ENCODE measurements at regions not wholly inside any gene's neighbourhood (a gene's known extent, or its start where the extent isn't known, plus 50 kb on each side); places are given as distances from the start of the nearest gene placed in this dataset.

GRCh38 chr6:11350294-11350693, 117.8 kb upstream of the NEDD9 start:
- FAIRE-seq, result no peak

- FAIRE-seq, result no peak
These were observed 117.4 kb upstream of the NEDD9 start for GRCh38 chr6:11349880-11350279.

GRCh38 chr6:11346516-11346915, 114.0 kb upstream of the NEDD9 start:
- no peak for FAIRE-seq

- no peak for FAIRE-seq
These were observed 113.1 kb upstream of the NEDD9 start for GRCh38 chr6:11345536-11345935.

GRCh38 chr6:11343963-11344723, 111.7 kb upstream of the NEDD9 start:
- no peak for FAIRE-seq

- FAIRE-seq, result no peak
These were observed 109.4 kb upstream of the NEDD9 start for GRCh38 chr6:11341867-11342266.

GRCh38 chr6:11341303-11341702, 108.8 kb upstream of the NEDD9 start:
- no peak for FAIRE-seq

GRCh38 chr6:11339380-11339779, 106.9 kb upstream of the NEDD9 start:
- no peak for FAIRE-seq

- FAIRE-seq, result no peak
These were observed 104.8 kb upstream of the NEDD9 start for GRCh38 chr6:11337306-11337705.

GRCh38 chr6:11335826-11336225, 103.4 kb upstream of the NEDD9 start:
- no peak for FAIRE-seq

GRCh38 chr6:11333132-11333849, 100.8 kb upstream of the NEDD9 start:
- FAIRE-seq, result no peak

- FAIRE-seq, result no peak
These were observed 100.0 kb upstream of the NEDD9 start for GRCh38 chr6:11332463-11332862.

- no peak for FAIRE-seq
These were observed 98.6 kb upstream of the NEDD9 start for GRCh38 chr6:11331111-11331510.

- no peak for FAIRE-seq
These were observed 97.9 kb upstream of the NEDD9 start for GRCh38 chr6:11330413-11330760.

- no peak for FAIRE-seq
These were observed 97.4 kb upstream of the NEDD9 start for GRCh38 chr6:11329726-11330412.

GRCh38 chr6:11328613-11329247, 96.3 kb upstream of the NEDD9 start:
- no peak for FAIRE-seq

GRCh38 chr6:11327961-11328360, 95.5 kb upstream of the NEDD9 start:
- no peak for FAIRE-seq

- FAIRE-seq, result no peak
These were observed 93.6 kb upstream of the NEDD9 start for GRCh38 chr6:11326116-11326515.

GRCh38 chr6:11324453-11325015, 92.1 kb upstream of the NEDD9 start:
- FAIRE-seq, result no peak

- FAIRE-seq, result no peak
These were observed 91.4 kb upstream of the NEDD9 start for GRCh38 chr6:11323666-11324452.

GRCh38 chr6:11322252-11322885, 89.9 kb upstream of the NEDD9 start:
- no peak for FAIRE-seq
